GM21619 (cell line): ENCODE measurements at regions not wholly inside any gene's neighbourhood (a gene's known extent, or its start where the extent isn't known, plus 50 kb on each side); places are given as distances from the start of the nearest gene placed in this dataset.
"Not testable (repeated sequence)": the region's sequence is repeated elsewhere in the genome, so short reads cannot be mapped to it uniquely, and the experiment has no call there.

Source experiments
- ATAC-seq: cut with Tn5 transposase; IDR thresholded peaks from one replicate; pipeline ENCODE4 v1.9.1; 2021; ENCODE audit not compliant: unreplicated experiment

DNA sequence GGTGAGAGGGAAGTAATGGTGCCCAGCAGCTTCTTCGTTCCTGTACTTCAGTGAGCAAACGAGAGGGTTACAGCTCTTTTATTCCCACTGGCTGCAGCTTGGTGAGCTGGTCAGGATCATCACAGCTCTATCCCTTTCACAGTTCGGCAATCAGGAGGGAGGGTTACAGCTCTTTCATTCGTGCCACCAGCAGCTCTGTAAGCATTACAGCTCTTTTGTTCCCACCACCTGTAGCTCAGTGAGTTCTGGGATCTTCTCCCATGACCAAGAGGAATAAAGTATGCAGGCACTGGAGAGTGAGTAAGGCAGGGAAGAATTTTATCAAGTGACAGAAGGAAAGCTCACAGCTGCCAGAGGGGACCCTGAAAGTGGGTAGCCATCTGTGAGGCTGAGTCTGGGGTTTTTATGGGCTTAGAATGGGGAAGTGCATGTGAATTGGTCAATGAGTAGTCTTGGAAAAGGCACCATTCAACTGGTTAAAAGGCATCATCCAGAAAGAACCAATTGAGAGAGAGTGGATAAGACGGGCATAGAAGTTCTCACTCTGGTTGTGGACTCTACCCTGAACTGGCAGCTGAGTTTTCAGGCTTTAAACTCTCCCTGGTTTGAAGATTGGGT is 123.7 kb downstream of the COX18 start:
- ATAC-seq, result no peak

DNA sequence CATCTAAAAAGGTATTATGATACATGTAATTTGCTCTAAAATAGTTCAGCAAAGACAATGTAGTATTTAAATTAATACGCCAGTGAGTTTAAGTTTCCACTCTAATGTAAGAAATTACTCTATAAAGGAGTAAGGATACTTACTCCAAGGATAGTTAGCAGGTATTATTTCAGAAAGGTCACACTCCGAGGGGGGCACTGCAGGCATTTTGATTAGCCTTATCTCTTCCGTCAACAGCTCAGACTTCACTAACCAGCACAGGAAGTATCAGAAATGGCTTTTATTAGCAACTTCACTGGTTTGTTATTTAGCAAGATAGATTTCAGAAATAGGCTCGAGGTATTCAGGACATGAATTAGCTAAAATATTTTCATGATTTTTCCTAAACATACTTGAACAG is 127.0 kb downstream of the COX18 start:
- no peak for ATAC-seq

DNA sequence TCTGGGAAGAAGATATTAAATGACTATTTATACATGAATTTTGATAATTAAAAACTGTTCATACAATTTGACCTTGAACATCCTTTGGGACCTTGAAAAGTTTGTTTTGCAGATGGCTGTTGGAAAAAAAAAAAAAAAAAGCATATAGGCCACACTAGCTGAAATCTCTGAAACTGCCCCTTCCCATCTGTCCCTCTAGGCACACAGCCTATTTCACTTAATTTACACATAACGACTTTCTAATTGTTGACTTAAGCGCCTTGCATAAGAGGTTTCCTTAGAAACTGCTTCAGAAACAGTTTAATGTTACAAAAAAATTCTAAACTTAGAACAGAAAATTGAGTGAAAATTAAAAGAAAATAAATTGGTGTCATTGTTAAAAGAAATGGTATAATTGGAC is 131.0 kb downstream of the COX18 start:
- ATAC-seq, result no peak

DNA sequence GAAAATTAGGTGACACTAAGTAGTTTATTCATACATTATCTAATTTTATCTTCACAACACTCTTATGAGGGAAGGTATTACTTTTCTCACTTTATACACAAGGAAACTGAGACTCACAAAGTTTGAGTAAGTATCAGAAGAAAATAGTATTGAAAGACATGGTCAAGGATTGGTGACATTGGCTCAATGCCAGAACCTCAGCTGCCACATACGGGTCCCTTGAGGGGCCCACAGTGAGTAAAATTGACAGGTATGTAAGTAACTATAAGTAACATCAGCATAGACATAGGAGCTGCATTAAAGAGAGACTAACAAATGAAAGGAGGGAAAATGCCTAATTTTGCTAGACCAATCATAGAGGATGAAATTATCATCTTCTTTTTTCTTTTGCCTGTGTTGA is 134.1 kb downstream of the COX18 start:
- no peak for ATAC-seq

DNA sequence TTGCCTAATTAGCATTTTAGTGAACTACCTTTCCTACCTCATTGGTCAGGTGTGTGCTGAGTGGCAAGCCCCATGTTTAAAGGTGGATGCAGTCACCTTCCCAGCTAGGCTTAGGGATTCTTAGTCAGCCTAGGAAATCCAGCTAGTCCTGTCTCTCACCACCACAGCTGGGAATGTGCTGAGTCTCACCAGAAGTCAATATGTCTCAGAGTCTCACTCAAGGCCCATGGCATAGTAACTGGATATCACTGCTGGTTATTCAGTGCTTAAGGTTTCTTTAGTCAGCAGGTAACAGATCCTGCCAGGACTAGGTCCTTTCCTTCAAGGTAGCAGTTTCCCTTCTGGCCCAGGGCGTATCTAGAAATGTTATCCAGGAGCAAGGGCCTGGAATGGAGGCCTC is 136.5 kb downstream of the COX18 start:
- no peak for ATAC-seq

DNA sequence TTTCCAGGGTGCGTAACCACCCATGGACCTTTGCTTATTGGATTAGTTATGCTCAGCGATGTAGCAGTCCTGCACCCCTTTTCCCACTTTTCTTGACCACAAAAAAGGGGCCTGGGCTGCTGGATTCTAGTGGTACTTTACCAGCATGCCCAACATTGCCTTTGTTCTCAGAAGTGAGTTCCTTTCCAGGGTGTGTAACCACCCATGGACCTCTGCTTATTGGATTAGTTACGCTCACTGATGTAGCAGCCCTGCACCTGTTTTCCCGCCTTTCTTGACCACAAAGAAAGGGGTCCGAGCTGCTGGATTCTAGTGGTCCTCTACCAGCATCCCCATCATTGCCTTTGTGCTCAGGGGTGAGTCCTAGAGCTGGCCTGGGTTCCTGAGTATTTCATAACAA is 138.2 kb downstream of the COX18 start:
- ATAC-seq, result no peak

DNA sequence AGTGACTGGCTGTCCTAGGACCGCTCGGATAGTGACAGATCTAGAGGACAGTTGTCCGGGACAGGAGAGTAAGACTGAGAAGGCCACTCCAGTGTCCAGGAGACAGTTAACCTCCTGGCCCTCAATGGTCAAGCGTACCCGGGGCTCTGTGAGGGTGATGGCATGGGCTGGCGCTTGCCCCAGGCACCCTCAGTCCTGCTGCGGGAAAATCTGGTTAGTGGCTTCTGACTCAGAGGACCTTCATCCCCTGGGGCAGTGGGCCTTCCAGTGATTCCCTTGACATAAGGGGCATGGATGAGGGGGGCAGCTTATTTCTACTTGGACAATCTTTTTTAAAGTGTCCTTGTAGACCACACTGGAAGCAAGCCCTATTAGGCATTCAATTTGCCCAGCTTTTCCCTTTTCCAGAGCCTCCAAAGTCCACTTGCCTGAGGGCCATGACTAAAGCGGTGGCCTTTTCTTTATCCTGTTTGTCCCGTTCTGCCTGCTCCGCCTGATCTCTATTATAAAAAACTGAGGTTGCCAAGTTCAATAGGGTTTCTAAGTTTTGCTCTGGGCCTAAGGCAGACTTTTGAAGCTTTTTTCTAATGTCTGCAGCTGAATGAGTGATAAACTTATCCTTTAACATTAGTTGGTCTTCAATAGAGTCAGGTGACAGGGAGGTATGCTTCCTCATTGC is 139.8 kb downstream of the COX18 start:
- not testable (repeated sequence) for ATAC-seq

DNA sequence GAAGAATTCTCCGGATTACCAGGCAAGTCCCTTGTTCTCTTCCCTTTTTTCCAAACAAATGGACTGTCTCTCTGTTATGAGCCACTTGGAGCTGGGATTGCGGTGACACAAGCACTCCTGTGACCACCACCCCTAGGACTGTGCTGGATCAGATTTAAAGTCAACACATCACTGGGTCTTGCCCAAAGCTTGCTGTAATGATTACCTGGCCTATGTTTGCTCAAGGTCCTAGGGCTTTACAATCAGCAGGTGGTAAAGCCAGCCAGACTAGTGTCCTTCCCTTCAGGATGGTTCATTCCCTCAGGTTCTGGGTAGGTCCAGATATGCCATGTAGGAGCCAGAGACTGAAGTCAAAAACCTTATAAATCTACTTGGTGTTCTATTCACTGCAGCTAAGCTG is 144.7 kb downstream of the COX18 start:
- ATAC-seq, result no peak

DNA sequence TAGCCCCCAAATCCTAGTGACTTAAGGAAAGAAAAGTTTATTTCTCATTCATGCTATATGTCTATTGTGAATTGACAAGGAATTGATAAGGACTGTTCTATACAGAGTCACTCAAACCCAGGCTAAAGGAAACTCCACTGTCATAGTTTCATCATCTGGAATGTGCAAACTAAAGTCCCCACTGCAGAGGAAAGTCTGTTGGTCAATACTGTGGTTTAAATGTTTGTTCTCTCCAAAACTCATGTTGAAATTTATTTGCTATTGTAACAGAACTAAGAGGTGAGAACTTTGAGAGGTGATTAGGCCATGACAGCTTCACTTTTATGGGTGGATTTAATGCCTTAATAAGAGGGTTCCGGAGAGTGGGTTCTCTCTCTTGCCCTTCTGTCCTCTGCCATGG is 149.6 kb downstream of the COX18 start:
- no peak for ATAC-seq

DNA sequence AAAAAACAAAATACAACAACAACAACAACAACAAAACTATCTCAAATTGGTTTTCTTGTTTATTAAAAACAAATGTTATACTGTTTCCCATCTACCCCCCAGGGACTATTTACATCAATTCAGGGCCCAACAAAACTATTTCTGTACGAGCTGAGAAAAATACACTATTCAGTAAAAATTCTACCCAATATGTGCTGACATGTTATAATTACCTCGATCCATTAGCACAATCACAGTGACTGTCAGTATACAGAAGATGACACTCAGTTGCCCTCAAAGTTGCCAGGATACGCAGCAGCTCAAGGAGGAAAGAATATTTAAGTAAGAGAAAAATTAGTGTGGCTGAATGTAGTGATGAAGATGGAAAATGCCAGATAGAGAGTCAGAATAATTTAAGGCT is 150.1 kb downstream of the COX18 start:
- ATAC-seq, result no peak

DNA sequence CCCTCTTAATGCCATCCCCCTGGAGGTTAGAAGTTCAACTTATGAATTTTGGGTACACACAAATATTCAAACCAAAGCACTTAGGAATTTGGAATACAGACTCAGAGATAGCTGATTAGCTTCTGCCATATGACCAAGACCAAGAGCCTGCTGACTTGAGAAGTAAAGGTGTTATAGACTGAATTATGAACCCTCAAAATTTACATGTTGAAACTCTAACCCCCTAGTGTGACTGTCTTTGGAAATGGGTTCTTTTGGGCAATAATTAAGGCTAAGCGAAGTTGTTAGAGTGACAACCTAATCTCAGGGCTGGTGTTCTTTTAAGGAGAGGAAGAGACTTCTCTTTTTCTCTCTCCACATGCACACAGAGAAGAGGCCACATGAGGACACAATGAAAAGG is 151.2 kb downstream of the COX18 start:
- ATAC-seq, result no peak

DNA sequence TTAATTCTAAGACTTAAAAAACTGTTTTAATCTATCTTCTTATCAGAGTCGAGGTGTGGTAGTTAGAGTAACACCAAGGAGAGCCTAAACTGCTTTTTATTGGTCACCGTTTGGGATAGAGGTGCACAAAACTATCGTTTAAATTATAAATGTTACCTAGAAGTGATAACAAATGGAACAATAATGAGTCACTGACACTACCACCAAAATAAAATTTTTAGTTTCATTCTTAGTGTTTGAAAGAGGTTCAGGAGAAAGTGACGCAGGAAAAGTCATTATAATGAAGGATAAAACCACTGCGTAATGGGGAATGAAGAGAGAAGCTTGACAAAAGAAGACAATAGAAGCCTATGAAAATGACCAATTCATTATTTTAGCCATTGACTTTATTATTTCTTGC is 158.2 kb downstream of the COX18 start:
- no peak for ATAC-seq

DNA sequence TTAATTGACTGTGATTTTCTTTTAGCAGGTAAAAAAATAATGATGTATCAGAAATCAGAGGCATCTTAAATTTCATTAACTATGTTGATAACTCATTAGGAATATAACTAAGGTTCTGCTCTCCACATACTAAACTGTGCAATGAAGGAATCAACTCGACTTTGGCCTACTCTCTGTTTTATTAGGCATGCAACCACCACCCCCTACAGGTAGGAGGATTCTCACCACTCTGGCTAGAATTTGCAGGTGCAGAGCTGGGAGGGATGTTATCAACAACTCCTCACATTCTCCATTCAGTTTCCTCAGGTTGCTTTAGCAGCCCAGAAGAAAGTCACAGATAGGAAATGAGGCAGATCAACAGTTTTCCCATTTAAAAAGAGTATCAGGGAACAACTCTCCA is 160.1 kb downstream of the COX18 start:
- no peak for ATAC-seq

DNA sequence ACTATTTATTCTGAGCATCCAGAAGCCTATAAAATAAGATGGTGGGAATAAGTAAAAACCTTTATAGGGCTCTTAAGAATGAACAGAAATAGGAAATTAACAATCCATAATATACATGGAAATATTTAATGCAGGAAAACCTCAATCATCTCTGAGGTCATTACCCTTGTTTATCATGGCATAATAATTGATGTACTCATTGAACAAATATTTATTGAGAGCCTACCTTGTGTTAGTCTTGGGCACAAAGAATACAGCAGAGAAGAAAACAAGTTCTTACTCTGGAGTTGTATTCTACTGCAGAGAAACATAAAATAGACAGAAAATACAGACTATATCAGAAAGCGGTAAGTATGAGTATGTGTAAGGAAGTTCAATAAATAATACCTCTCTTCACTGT is 167.2 kb downstream of the COX18 start:
- ATAC-seq, result no peak

DNA sequence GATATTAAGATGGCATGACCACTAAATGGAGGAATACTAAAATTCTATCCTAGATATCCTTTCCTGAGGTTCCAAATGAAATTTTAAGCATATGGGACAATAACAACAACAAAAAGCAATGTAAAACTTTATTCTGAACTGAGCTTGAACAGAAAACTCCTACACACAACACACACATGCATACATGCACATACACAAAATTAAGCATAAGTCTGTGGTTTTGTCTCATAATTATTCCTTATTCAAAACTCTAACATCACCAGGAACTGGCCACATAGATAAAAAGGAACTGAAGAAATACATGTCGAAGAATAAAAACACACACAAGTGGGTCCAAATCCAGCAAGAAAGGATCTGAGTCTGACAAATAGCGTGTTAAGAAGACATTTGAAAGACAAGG is 168.0 kb downstream of the COX18 start:
- no peak for ATAC-seq

DNA sequence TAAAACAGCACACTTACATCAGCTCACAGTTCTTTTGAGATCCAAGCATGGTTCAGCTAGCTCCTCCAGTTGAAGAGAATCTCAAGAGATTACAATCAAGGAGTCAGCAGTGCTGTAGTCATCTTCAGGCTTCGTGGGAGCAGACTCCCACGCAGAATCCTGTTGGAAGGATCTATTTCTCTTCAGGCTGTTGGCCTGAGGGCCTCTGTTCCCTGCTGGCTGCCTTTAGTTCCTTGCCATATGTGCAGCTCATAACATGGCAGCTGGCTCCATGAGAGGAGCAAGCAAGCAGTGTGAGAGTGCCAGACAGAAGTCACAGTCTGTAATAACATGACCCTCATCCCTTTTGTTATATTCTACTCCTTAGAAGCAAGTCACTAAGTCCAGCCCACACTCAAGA is 168.6 kb downstream of the COX18 start:
- ATAC-seq, result no peak

DNA sequence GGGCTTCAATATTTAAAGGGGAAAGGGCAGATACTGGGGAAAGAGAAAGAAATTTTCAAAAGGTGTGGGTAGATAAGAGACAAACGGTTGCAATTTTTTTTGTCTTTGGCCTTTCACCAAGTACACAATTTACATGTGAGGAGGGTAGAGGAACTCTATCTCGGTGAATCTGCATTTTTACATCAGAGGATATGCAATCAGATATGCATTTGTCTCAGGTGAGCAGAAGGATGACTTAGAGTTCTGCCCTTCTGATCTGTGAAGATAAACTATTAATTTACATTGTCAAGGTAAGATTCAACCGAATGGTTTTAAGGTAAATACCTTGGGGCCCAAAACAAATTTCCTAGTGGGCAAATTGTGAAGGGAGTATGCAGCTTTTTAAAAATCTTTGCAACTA is 169.9 kb downstream of the COX18 start:
- no peak for ATAC-seq

DNA sequence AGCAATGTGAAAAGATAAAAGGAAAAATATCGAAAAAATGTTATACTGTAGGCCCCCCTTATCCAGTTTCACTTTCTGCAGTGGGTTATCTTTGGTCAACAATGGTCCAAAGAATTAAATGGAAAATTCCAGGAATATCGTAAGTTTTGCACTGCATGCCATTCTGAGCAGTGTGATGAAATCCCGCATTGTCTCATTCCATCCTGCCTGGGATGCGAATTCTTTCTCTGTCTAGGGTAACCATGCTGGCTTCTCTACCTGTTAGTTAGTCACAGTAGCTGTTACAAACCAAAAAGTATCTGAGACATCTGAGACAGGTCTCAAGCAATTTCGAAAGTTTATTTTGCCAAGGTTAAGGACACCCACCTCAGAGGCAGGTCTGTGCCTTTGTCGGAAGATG is 170.3 kb downstream of the COX18 start:
- ATAC-seq, result no peak

DNA sequence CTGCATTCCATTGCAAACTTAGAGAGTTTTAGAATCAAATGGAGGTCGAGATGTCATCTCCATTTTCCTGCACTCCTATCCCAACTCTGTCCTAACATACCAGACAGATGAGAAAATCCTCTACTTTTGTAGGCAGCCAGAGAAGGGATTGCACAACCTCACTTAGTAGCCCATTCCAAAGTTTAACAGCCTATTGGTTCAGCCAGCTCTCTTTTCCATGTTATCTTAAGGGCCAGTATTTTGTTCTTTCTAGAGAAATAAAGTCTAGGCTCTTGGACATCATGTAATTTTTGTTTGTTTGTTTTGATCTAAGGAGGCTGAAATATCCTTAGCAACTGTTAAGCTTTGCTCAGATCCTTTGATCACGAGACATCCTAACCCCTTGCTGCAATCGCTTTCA is 173.0 kb downstream of the COX18 start:
- no peak for ATAC-seq

DNA sequence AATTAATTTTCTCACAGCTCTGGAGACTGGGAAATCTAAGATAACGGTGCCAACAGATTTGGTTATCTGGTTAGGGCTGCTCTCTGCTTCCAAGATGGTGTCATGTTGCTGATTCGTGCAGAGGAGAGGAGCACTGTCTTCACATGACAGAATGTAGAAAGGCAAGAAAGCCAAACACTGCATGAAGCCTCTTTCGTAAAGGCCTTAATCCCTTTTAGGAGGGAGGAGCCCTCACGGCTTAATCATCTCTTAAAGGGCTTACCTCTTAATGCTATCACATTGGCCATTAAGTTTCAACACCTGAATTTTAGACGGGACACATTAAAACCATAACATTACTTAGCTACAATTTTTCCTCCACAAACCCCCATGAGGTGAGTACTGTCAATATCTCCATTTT is 174.1 kb downstream of the COX18 start:
- no peak for ATAC-seq

DNA sequence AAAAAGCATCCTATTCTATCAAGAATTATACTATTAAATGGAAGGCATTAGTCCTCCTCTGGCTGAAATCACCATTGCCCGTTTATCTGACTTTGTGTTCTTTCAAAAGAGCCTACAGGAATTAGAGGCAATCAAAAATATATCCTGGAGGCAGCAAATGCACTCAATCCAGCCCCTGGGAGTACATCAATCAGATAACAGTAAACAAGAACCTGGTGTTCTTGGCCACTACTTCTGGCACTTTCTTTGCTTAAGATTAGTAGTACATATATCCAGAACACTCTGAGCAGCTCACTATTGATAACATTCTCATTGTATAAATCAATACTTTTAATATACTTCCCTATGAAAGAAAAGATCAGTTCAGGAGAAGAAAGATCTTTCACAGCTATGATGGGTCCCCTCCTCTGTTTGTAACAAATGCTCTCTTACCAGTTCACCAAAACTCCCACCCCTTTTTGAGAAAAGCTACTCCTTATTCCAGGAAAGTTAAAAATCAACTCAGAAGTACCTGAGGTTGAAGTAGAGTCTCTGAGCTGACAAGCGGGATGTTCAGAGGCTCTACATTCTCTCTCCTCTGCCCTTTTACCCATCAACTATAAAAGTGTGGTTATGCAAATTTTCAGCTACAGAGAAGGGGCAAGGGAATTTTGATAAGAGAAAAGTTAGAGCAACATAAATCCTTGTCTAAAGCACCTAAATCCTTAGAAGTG is 176.0 kb downstream of the COX18 start:
- no peak for ATAC-seq

DNA sequence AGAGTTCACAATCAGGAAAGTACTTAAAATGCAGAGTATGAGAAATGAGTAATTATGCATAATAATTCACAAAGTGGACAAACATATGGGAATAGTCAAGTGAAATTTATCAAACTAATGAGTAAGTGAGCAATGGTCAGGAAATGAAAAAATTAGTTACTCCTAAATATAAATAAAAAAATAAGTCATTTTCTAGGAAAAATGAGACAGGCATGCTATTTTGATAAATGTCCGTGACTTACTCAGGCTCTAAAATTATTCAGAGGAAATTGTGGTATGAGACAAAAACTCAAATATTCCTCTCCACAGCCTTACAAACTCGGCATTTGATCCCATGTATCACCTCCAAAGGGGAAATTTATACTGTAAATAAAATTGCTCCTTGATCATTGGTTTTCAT is 181.2 kb downstream of the COX18 start:
- ATAC-seq, result no peak

DNA sequence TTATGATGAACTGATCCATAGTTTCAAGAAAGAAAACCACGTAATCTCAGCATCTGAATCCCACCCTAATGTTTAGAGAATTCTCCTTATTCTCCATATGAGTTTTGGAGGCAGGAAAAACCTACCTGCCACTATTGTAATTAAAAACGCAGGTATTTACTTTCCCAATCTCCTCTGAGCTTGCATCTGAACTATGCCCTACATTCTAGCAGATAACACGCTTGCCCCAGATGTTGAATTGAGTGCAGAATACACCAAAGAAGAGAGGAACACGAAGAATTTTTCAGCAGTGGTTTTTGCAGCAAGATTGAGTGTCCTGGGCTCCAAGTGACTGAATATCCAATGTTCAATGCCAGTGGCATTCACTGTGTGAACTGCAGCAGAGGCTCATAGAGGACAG is 182.4 kb downstream of the COX18 start:
- no peak for ATAC-seq
